Neural cell (in vitro differentiated cells): ENCODE measurements at regions not wholly inside any gene's neighbourhood (a gene's known extent, or its start where the extent isn't known, plus 50 kb on each side); places are given as distances from the start of the nearest gene placed in this dataset.

Experiments
- H2AFZ ChIP-seq: fragments of 200-600, 300-800 bp; sonication (generic), shearing (Covaris generic); 2 replicates; pipeline ENCODE4 v1.6.0; 2014; ENCODE audit warnings: low read depth, mild to moderate bottlenecking, antibody characterized with exemption, low read length, moderate library complexity
- H3F3A ChIP-seq: fragments of 200-600 bp; shearing (Covaris generic); 2 replicates; pipeline ENCODE4 v1.6.1; 2016; ENCODE audit warnings: mild to moderate bottlenecking, moderate library complexity, mixed read lengths, antibody characterized with exemption, low read length; ENCODE audit not compliant: insufficient read depth, poor library complexity, severe bottlenecking
- H3K27ac ChIP-seq: fragments of 200-600, 300-800 bp; sonication (generic), shearing (Covaris generic); 2 replicates; pipeline ENCODE4 v1.5.1; 2014; ENCODE audit warnings: mild to moderate bottlenecking, low read length, moderate library complexity
- H3K27me3 ChIP-seq: fragments of 300-800, 200-600 bp; sonication (generic), shearing (Covaris generic); 2 replicates; pipeline ENCODE4 v1.6.0; 2014; ENCODE audit warnings: mild to moderate bottlenecking, low read depth, low read length, moderate library complexity; ENCODE audit not compliant: insufficient read depth
- H3K36me3 ChIP-seq: fragments of 300-800, 200-600 bp; sonication (generic), shearing (Covaris generic); 2 replicates; pipeline ENCODE4 v1.5.1; 2014; ENCODE audit warnings: mild to moderate bottlenecking, antibody characterized with exemption, low read length, moderate library complexity; ENCODE audit not compliant: insufficient read depth
- H3K4me2 ChIP-seq: fragments of 300-800, 200-600 bp; sonication (generic), shearing (Covaris generic); 2 replicates; pipeline ENCODE4 v1.6.0; 2014; ENCODE audit warnings: mild to moderate bottlenecking, low read length
- H3K4me3 ChIP-seq: fragments of 300-800, 200-600 bp; sonication (generic), shearing (Covaris generic); 2 replicates; pipeline ENCODE4 v1.5.1; 2014; ENCODE audit warnings: mild to moderate bottlenecking, low read length, moderate library complexity
- H3K79me2 ChIP-seq: fragments of 200-600 bp; shearing (Covaris generic); replicated peaks from 2 replicates; pipeline ENCODE4 v1.6.0; 2014; ENCODE audit warnings: mild to moderate bottlenecking, low read length, moderate library complexity; ENCODE audit not compliant: insufficient read depth
- H3K9ac ChIP-seq: fragments of 300-800, 200-600 bp; sonication (generic), shearing (Covaris generic); 2 replicates; pipeline ENCODE4 v1.6.1; 2016; ENCODE audit warnings: mild to moderate bottlenecking, low read length, mixed read lengths
- H3K9me2 ChIP-seq: fragments of 200-600 bp; shearing (Covaris generic); 2 replicates; pipeline ENCODE4 v1.6.1; 2016; ENCODE audit warnings: mild to moderate bottlenecking, low read length, mixed read lengths; ENCODE audit not compliant: insufficient read depth
- H3K9me3 ChIP-seq: fragments of 200-600, 300-800 bp; sonication (generic), shearing (Covaris generic); 2 replicates; pipeline ENCODE4 v1.6.1; 2016; ENCODE audit warnings: mild to moderate bottlenecking, mixed run types, low read length, moderate library complexity, mixed read lengths
- H4K20me1 ChIP-seq: fragments of 200-600 bp; shearing (Covaris generic); 2 replicates; pipeline ENCODE4 v1.6.1; 2016; ENCODE audit warnings: mild to moderate bottlenecking, mixed run types; ENCODE audit not compliant: insufficient read depth
- CTCF ChIP-seq: fragments of 450-650 bp; IDR thresholded peaks from 2 replicates; pipeline ENCODE4 v1.5.1; 2014; ENCODE audit warnings: antibody characterized with exemption, mild to moderate bottlenecking, moderate library complexity; ENCODE audit not compliant: poor library complexity, severe bottlenecking
- EP300 ChIP-seq: fragments of 450-650 bp; conservative IDR thresholded peaks from 2 replicates; pipeline ENCODE4 v1.6.1; 2014; ENCODE audit warnings: antibody characterized with exemption, mild to moderate bottlenecking, moderate library complexity; ENCODE audit not compliant: poor library complexity, severe bottlenecking
- EZH2 ChIP-seq: fragments of 200-600, 300-800 bp; shearing (Covaris generic), sonication (generic); IDR thresholded peaks from 2 replicates; pipeline ENCODE4 v1.6.1; 2014; ENCODE audit warnings: antibody characterized with exemption, low read length, borderline replicate concordance, mild to moderate bottlenecking; ENCODE audit not compliant: insufficient read depth, poor library complexity, severe bottlenecking
- MXI1 ChIP-seq: fragments of 450-650 bp; conservative IDR thresholded peaks from 2 replicates; pipeline ENCODE4 v1.6.1; 2014; ENCODE audit warnings: antibody characterized with exemption, mild to moderate bottlenecking; ENCODE audit not compliant: poor library complexity, severe bottlenecking
- POLR2AphosphoS5 ChIP-seq: IDR thresholded peaks from 2 replicates; pipeline ENCODE4 v1.6.1; 2012
- RAD21 ChIP-seq: fragments of 450-650 bp; conservative IDR thresholded peaks from 2 replicates; pipeline ENCODE4 v1.6.1; 2014; ENCODE audit warnings: antibody characterized with exemption, mild to moderate bottlenecking, moderate library complexity
- SMC3 ChIP-seq: fragments of 450-650 bp; conservative IDR thresholded peaks from 2 replicates; pipeline ENCODE4 v1.6.1; 2014; ENCODE audit warnings: antibody characterized with exemption, mild to moderate bottlenecking, moderate library complexity; ENCODE audit not compliant: poor library complexity
- TAF1 ChIP-seq: IDR thresholded peaks from 2 replicates; pipeline ENCODE4 v1.6.1; 2012; ENCODE audit warnings: low read depth
- TF ChIP-seq, protein P1 (sequence below): IDR thresholded peaks from 2 replicates; pipeline ENCODE4 v1.6.1; 2012; ENCODE audit warnings: borderline replicate concordance

GRCh38 chr22:48398181-48398905, 1429.3 kb downstream of the BRD1 start:
- Histone ChIP-seq H3K27me3 (no peaks in the 10 kb centered on the region), H2AFZ (no peak overlapping the region), H4K20me1 (no peaks in the 10 kb centered on the region), H3K4me2 (no peak overlapping the region), H3K9me3 (peaks cover 4% of the 10 kb centered on the region), H3K27ac (no peak overlapping the region), H3K4me3 (no peak overlapping the region), H3K9me2 (no peaks in the 10 kb centered on the region), H3K9ac (no peak overlapping the region), H3K36me3 (no peaks in the 10 kb centered on the region), H3F3A (no peaks in the 10 kb centered on the region), H3K79me2 (no peaks in the 10 kb centered on the region)
- TF ChIP-seq, protein P1, sequence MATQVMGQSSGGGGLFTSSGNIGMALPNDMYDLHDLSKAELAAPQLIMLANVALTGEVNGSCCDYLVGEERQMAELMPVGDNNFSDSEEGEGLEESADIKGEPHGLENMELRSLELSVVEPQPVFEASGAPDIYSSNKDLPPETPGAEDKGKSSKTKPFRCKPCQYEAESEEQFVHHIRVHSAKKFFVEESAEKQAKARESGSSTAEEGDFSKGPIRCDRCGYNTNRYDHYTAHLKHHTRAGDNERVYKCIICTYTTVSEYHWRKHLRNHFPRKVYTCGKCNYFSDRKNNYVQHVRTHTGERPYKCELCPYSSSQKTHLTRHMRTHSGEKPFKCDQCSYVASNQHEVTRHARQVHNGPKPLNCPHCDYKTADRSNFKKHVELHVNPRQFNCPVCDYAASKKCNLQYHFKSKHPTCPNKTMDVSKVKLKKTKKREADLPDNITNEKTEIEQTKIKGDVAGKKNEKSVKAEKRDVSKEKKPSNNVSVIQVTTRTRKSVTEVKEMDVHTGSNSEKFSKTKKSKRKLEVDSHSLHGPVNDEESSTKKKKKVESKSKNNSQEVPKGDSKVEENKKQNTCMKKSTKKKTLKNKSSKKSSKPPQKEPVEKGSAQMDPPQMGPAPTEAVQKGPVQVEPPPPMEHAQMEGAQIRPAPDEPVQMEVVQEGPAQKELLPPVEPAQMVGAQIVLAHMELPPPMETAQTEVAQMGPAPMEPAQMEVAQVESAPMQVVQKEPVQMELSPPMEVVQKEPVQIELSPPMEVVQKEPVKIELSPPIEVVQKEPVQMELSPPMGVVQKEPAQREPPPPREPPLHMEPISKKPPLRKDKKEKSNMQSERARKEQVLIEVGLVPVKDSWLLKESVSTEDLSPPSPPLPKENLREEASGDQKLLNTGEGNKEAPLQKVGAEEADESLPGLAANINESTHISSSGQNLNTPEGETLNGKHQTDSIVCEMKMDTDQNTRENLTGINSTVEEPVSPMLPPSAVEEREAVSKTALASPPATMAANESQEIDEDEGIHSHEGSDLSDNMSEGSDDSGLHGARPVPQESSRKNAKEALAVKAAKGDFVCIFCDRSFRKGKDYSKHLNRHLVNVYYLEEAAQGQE: no peak
- TF ChIP-seq EZH2 (no peak), SMC3 (no peak), RAD21 (no peak), TAF1 (no peak), MXI1 (no peak), EP300 (no peak), CTCF (no peak), POLR2AphosphoS5 (no peak)

- Histone ChIP-seq H3K36me3 (no peaks in the 10 kb centered on the region), H3K79me2 (no peaks in the 10 kb centered on the region), H3F3A (no peaks in the 10 kb centered on the region), H4K20me1 (no peaks in the 10 kb centered on the region), H3K9me3 (peaks cover 4% of the 10 kb centered on the region), H3K9ac (no peak overlapping the region), H3K27ac (no peak overlapping the region), H3K4me2 (no peak overlapping the region), H3K9me2 (no peaks in the 10 kb centered on the region), H3K4me3 (no peak overlapping the region), H3K27me3 (no peaks in the 10 kb centered on the region), H2AFZ (no peak overlapping the region)
- TF ChIP-seq SMC3: no peak
- no peak for TF ChIP-seq CTCF
- TF ChIP-seq TAF1: no peak
- TF ChIP-seq EZH2: no peak
- TF ChIP-seq EP300: no peak
- TF ChIP-seq POLR2AphosphoS5: no peak
- no peak for TF ChIP-seq MXI1
Observed at GRCh38 chr22:48397531-48398180, 1430.0 kb downstream of the BRD1 start.
